H1 (cell line): ENCODE measurements at regions not wholly inside any gene's neighbourhood (a gene's known extent, or its start where the extent isn't known, plus 50 kb on each side); places are given as distances from the start of the nearest gene placed in this dataset.
A peak's percentile ranks its signal among the peaks of the same experiment; 100 is the strongest.

Experiments used
- CTCF ChIA-PET: fragments of 300-600 bp; sonication (Branson Sonifier 250); formaldehyde crosslinking; loops from one replicate; lab custom pipeline; 2021; ENCODE audit not compliant: partially characterized antibody; lab: Charles Lee
- POLR2A ChIA-PET: fragments of 300-600 bp; sonication (Branson Sonifier 250); formaldehyde crosslinking; loops from one replicate; lab custom pipeline; 2021; ENCODE audit warnings: inconsistent platforms; ENCODE audit not compliant: partially characterized antibody; lab: Charles Lee
- DNase-seq, 2 experiments: peaks; one replicate each; pipeline versions ENCODE4 v3.0.0 to v3.0.0-alpha.2; 2010 to 2022; ENCODE audit warnings: low spot score in 2 of 2, low read depth in 1 of 2, mixed read lengths in 1 of 2
- FAIRE-seq: peaks from 2 replicates; lab custom pipeline; 2011; peaks lifted over from hg19 to GRCh38; lab: Jason Lieb, UNC
- H2AFZ ChIP-seq: 2 replicates; pipeline ENCODE4 v1.8.1; 2012; ENCODE audit warnings: low read length, inconsistent platforms
- H2AK5ac ChIP-seq: 2 replicates; pipeline ENCODE4 v1.6.1; 2013; ENCODE audit warnings: low read depth, low read length
- H2BK120ac ChIP-seq: replicated peaks from 2 replicates; pipeline ENCODE3; 2013; ENCODE audit warnings: low read depth, low read length, inconsistent platforms
- H2BK12ac ChIP-seq: 2 replicates; pipeline ENCODE4 v1.6.1; 2013; ENCODE audit warnings: low read depth, low read length
- H2BK15ac ChIP-seq: 2 replicates; pipeline ENCODE4 v1.6.1; 2013; ENCODE audit warnings: low read length
- H2BK20ac ChIP-seq: 2 replicates; pipeline ENCODE4 v1.6.1; 2013; ENCODE audit warnings: low read length
- H2BK5ac ChIP-seq: 2 replicates; pipeline ENCODE4 v1.6.1; 2013; ENCODE audit warnings: low read depth, low read length
- H3K14ac ChIP-seq: 2 replicates; pipeline ENCODE4 v1.6.1; 2013; ENCODE audit warnings: inconsistent platforms; ENCODE audit not compliant: insufficient read length
- H3K18ac ChIP-seq: 2 replicates; pipeline ENCODE4 v1.6.1; 2013; ENCODE audit warnings: low read length; ENCODE audit errors: extremely low read depth
- H3K23ac ChIP-seq: 2 replicates; pipeline ENCODE4 v1.6.1; 2013; ENCODE audit warnings: inconsistent platforms; ENCODE audit not compliant: insufficient read length
- H3K23me2 ChIP-seq: 2 replicates; pipeline ENCODE4 v1.6.1; 2013; ENCODE audit warnings: low read depth, low read length
- H3K27ac ChIP-seq: 2 replicates; pipeline ENCODE4 v1.6.1; 2011; ENCODE audit warnings: low read depth, low read length, inconsistent platforms
- H3K27me3 ChIP-seq, 4 experiments: replicated peaks in 1 of 4; 1 replicate in 1 of 4; 2 replicates in 3 of 4; pipeline versions ENCODE4 v1.6.1 to v1.8.1; 2011 to 2013; ENCODE audit warnings: low read length in 3 of 4, mild to moderate bottlenecking in 3 of 4, inconsistent platforms in 2 of 4, mixed read lengths in 2 of 4, moderate library complexity in 1 of 4; ENCODE audit not compliant: control insufficient read depth in 3 of 4, insufficient read depth in 3 of 4; ENCODE audit errors: extremely low read depth in 1 of 4
- H3K36me3 ChIP-seq, 4 experiments: 2 replicates each; pipeline versions ENCODE4 v1.6.1 to v1.8.1; 2011 to 2013; ENCODE audit warnings: mild to moderate bottlenecking in 4 of 4, low read length in 3 of 4, moderate library complexity in 2 of 4, control low read depth in 1 of 4, inconsistent platforms in 1 of 4; ENCODE audit not compliant: insufficient read depth in 4 of 4, control insufficient read depth in 2 of 4
- H3K4ac ChIP-seq: replicated peaks from 2 replicates; pipeline ENCODE3; 2013; ENCODE audit warnings: low read length, low read depth, mixed read lengths, inconsistent platforms; ENCODE audit not compliant: insufficient read length
- H3K4me1 ChIP-seq, 4 experiments: replicated peaks in 1 of 4; 1 replicate in 1 of 4; 2 replicates in 3 of 4; pipeline versions ENCODE4 v1.6.1 to v1.8.1; 2011 to 2013; ENCODE audit warnings: low read length in 3 of 4, inconsistent platforms in 2 of 4, mixed read lengths in 1 of 4; ENCODE audit not compliant: insufficient read depth in 4 of 4, control insufficient read depth in 3 of 4
- H3K4me2 ChIP-seq, 2 experiments: 2 replicates each; pipeline versions ENCODE4 v1.6.1 to v1.8.1; 2011 to 2013; ENCODE audit warnings: low read depth in 2 of 2, low read length in 2 of 2, control low read depth in 1 of 2, inconsistent platforms in 1 of 2, mild to moderate bottlenecking in 1 of 2; ENCODE audit not compliant: insufficient read depth in 1 of 2
- H3K4me3 ChIP-seq, 4 experiments: fragments of 200-600, 300-600 bp in 1 of 4; sonication (generic), shearing (Covaris generic), sonication (Bioruptor Twin) in 1 of 4; 2 replicates each; pipeline versions ENCODE4 v1.5.1 to v1.8.1; 2011 to 2016; ENCODE audit warnings: low read length in 4 of 4, low read depth in 3 of 4, control low read depth in 2 of 4, inconsistent platforms in 2 of 4, mild to moderate bottlenecking in 2 of 4, mixed read lengths in 1 of 4, moderate library complexity in 1 of 4; ENCODE audit not compliant: insufficient read depth in 2 of 4; ENCODE audit errors: extremely low read depth in 1 of 4
- H3K56ac ChIP-seq: replicated peaks from 2 replicates; pipeline ENCODE3; 2013; ENCODE audit warnings: low read depth, mild to moderate bottlenecking, mixed read lengths, low read length, inconsistent platforms; ENCODE audit not compliant: insufficient read length
- H3K79me1 ChIP-seq: 2 replicates; pipeline ENCODE4 v1.6.1; 2013; ENCODE audit warnings: low read depth, low read length, control low read depth
- H3K79me2 ChIP-seq, 2 experiments: 2 replicates each; pipeline versions ENCODE4 v1.6.1 to v1.8.1; 2012 to 2013; ENCODE audit warnings: low read length in 2 of 2, mild to moderate bottlenecking in 2 of 2, inconsistent platforms in 1 of 2; ENCODE audit not compliant: insufficient read depth in 2 of 2, control insufficient read depth in 1 of 2
- H3K9ac ChIP-seq, 4 experiments: replicated peaks in 1 of 4; 1 replicate in 1 of 4; 2 replicates in 3 of 4; pipeline versions ENCODE4 v1.6.1 to v1.8.1; 2011 to 2013; ENCODE audit warnings: low read depth in 3 of 4, low read length in 3 of 4, control low read depth in 2 of 4, mild to moderate bottlenecking in 2 of 4, moderate library complexity in 2 of 4, inconsistent platforms in 1 of 4; ENCODE audit errors: extremely low read depth in 1 of 4
- H3K9me3 ChIP-seq, 2 experiments: 2 replicates each; pipeline versions ENCODE4 v1.6.1 to v1.8.1; 2012 to 2013; ENCODE audit warnings: mild to moderate bottlenecking in 2 of 2, moderate library complexity in 2 of 2, control low read depth in 1 of 2, inconsistent platforms in 1 of 2, low read depth in 1 of 2, low read length in 1 of 2, mixed read lengths in 1 of 2; ENCODE audit not compliant: insufficient read depth in 2 of 2
- H4K20me1 ChIP-seq, 2 experiments: replicated peaks in 1 of 2; 2 replicates each; pipeline versions ENCODE3 to v1.8.1; 2011 to 2013; ENCODE audit warnings: inconsistent platforms in 2 of 2, low read length in 2 of 2, mild to moderate bottlenecking in 1 of 2; ENCODE audit not compliant: insufficient read depth in 2 of 2, control insufficient read depth in 1 of 2
- H4K5ac ChIP-seq: 2 replicates; pipeline ENCODE4 v1.6.1; 2013; ENCODE audit warnings: low read length, low read depth, mixed read lengths, inconsistent platforms; ENCODE audit not compliant: insufficient read length
- H4K8ac ChIP-seq: 2 replicates; pipeline ENCODE4 v1.8.0; 2013; ENCODE audit warnings: mild to moderate bottlenecking, moderate library complexity, low read length, inconsistent platforms; ENCODE audit not compliant: insufficient read depth; ENCODE audit errors: extremely low read depth
- H4K91ac ChIP-seq: replicated peaks from 2 replicates; pipeline ENCODE3; 2013; ENCODE audit warnings: low read length, mixed read lengths, inconsistent platforms; ENCODE audit not compliant: insufficient read length
- BACH1 ChIP-seq: IDR thresholded peaks from 2 replicates; pipeline ENCODE4 v1.6.1; 2012; ENCODE audit warnings: low read length, improper control_type of control experiment
- CBX5 ChIP-seq: fragments of 300-800, 300-1000 bp; sonication (generic); IDR thresholded peaks from 2 replicates; pipeline ENCODE4 v1.7.1; 2016; ENCODE audit warnings: antibody characterized with exemption, low read length, low read depth
- WGBS, 2 experiments: shearing (Covaris generic) in 1 of 2; methylation state at CpG; one replicate each; pipeline versions ENCODE4 v1.1.6 to v1.1.7; 2013 to 2015; ENCODE audit warnings: low lambda C conversion rate in 2 of 2, mixed read lengths in 2 of 2, inconsistent platforms in 1 of 2, low coverage in 1 of 2, missing lambda C conversion rate in 1 of 2; ENCODE audit not compliant: insufficient replicate concordance in 2 of 2, insufficient coverage in 1 of 2, insufficient read length in 1 of 2; ENCODE audit errors: extremely low coverage in 1 of 2, missing lambda C conversion rate in 1 of 2; 5-methylcytosine and 5-hydroxymethylcytosine counted together

DNA sequence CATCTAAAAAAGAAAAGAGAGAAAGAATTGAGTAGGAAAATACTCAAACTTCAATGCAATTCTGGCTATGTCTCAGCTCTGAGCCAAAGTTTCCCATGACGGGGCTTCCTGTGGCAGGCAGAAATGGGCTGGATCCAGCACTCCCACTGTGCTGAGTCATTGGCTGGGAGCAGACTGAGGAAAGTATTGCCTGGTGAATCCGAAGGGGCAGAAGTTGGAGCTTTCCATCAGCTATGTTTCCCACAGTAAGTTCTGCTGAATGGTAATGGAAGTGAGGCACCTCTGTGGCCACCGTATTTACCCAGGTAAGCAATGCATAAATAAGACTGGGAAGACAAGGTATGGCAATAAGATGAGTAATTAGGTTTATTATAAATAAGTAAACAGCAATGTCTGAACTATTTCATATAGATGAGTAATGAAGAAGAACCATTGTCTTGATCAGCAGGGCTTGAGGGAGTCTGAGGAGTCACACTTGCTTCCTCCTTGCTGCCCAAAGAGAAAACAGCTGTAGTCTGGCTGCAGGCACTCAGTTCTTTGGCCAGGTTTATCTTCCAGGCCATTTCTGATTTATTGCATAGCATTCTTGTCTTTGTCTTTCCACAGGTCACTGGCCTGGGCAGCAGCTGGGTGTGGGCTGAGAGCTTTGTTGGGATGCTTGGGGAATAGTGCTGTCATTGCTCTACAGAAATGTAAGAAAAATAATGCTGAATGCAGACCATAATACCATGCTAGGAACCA lies 255.3 kb downstream of the DNAJB9 start:
- no peak overlapping the region for H3K14ac ChIP-seq
- no peak overlapping the region for H4K91ac ChIP-seq
- FAIRE-seq = no peak
- H3K79me1 ChIP-seq = no peaks in the 10 kb centered on the region
- no peak overlapping the region for H4K5ac ChIP-seq
- H2AK5ac ChIP-seq = no peak overlapping the region
- no peak for DNase-seq
- no peak overlapping the region for H3K4me3 ChIP-seq
- no peaks in the 10 kb centered on the region for H3K79me2 ChIP-seq
- no peak overlapping the region for H3K56ac ChIP-seq
- H2BK20ac ChIP-seq = no peak overlapping the region
- POLR2A ChIA-PET = no interaction called here
- 87% methylated on average over 3 of the region's 3 CpGs; no CpG with 5 or more reads in 1 of the 2 experiments for WGBS, 2 experiments
- no peak overlapping the region for H3K4ac ChIP-seq
- H2BK5ac ChIP-seq = no peak overlapping the region
- no peak overlapping the region for H2BK15ac ChIP-seq
- H4K8ac ChIP-seq = no peak overlapping the region
- H3K36me3 ChIP-seq = no peaks in the 10 kb centered on the region
- no peaks in the 10 kb centered on the region for H3K9me3 ChIP-seq
- H2BK120ac ChIP-seq = no peak overlapping the region
- H4K20me1 ChIP-seq = no peaks in the 10 kb centered on the region
- H3K23me2 ChIP-seq = no peaks in the 10 kb centered on the region
- H3K27me3 ChIP-seq = no peaks in the 10 kb centered on the region
- H3K18ac ChIP-seq = no peak overlapping the region
- peak overlapping the region; percentile 57; the same call in 1 of the 2 replicates for H2AFZ ChIP-seq
- no peak overlapping the region for H3K9ac ChIP-seq
- H2BK12ac ChIP-seq = no peak overlapping the region
- no peaks in the 10 kb centered on the region for H3K4me1 ChIP-seq
- TF ChIP-seq CBX5 (no peak), BACH1 (peak; percentile 29; the same call in 1 of the 2 replicates)
- CTCF ChIA-PET = interaction anchor here (1.0 to 1.9 kb wide), 2 partner anchors 9 to 20 kb away, joined by 4 to 5 read pairs; no protein-coding TSS in a partner anchor
- H3K4me2 ChIP-seq = no peak overlapping the region
- no peak overlapping the region for H3K23ac ChIP-seq
- no peak overlapping the region for H3K27ac ChIP-seq
